ENCODE measurements at regions not wholly inside any gene's neighbourhood (a gene's known extent, or its start where the extent isn't known, plus 50 kb on each side); places are given as distances from the start of the nearest gene placed in this dataset.

DNA sequence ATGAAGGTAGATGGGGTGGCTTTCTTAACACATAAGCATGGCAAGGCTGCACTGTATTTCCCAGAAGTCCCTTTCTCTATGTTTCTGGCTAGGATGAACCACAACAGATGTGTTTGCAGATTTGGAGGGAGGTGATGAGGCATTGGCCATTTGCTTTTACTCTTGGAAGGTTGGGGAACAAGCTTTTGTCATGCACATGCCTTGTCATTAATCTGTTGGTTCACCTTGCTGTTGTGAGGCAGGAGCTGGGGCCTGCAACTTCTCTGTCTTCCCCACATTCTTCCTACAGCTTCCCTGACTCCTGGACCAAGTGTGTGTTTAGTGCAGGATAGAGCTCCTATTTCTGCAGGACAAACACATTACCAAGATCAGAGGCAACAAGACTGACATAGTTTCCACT is 326.2 kb upstream of the SPTLC3 start:
- no peaks in the 10 kb centered on the region for H3F3A ChIP-seq (ENCODE audit: low read length, unreplicated experiment)
- BruUV-seq (replicated peaks): no TSS peak
- no peak overlapping the region for H2AFZ ChIP-seq (ENCODE audit: low read length)
- H4K20me1 ChIP-seq (ENCODE audit: low read length): no peaks in the 10 kb centered on the region
- no peaks in the 10 kb centered on the region for H3K79me2 ChIP-seq (ENCODE audit: low read length)
- H3K4me2 ChIP-seq (ENCODE audit: low read length): no peak overlapping the region
- H3K27ac ChIP-seq (ENCODE audit: low read length): no peak overlapping the region
- ATAC-seq (no peak), DNase-seq (no peak)
- no peak overlapping the region for H3K9ac ChIP-seq (ENCODE audit: low read length)
- CTCF ChIA-PET: no interaction called here
- intact Hi-C loops (cut with micrococcal nuclease): no loop called here
- H3K27me3 ChIP-seq (ENCODE audit: low read length): peaks cover 33% of the 10 kb centered on the region
- H3K9me2 ChIP-seq (replicated peaks; ENCODE audit: low read length): no peaks in the 10 kb centered on the region; the same call in 1 of the 2 replicates
- H3K4me3 ChIP-seq (ENCODE audit: low read length): no peak overlapping the region
- TF ChIP-seq, protein P1, sequence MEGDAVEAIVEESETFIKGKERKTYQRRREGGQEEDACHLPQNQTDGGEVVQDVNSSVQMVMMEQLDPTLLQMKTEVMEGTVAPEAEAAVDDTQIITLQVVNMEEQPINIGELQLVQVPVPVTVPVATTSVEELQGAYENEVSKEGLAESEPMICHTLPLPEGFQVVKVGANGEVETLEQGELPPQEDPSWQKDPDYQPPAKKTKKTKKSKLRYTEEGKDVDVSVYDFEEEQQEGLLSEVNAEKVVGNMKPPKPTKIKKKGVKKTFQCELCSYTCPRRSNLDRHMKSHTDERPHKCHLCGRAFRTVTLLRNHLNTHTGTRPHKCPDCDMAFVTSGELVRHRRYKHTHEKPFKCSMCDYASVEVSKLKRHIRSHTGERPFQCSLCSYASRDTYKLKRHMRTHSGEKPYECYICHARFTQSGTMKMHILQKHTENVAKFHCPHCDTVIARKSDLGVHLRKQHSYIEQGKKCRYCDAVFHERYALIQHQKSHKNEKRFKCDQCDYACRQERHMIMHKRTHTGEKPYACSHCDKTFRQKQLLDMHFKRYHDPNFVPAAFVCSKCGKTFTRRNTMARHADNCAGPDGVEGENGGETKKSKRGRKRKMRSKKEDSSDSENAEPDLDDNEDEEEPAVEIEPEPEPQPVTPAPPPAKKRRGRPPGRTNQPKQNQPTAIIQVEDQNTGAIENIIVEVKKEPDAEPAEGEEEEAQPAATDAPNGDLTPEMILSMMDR (conservative IDR thresholded peaks at IDR 0.05; ENCODE audit: low read depth, low read length): no peak
- TF ChIP-seq EZH2phosphoT487 (IDR thresholded peaks at IDR 0.05; ENCODE audit: borderline replicate concordance, low read length) (no peak), EZH2 (IDR thresholded peaks at IDR 0.05; ENCODE audit: low read length, unreplicated experiment) (no peak)
- H3K9me3 ChIP-seq (ENCODE audit: low read length): no peaks in the 10 kb centered on the region
- H3K4me1 ChIP-seq (ENCODE audit: insufficient read depth, low read length): no peaks in the 10 kb centered on the region
- H3K36me3 ChIP-seq (ENCODE audit: low read depth, low read length): no peaks in the 10 kb centered on the region
- POLR2A ChIA-PET (ENCODE audit: unreplicated experiment): no interaction called here

DNA sequence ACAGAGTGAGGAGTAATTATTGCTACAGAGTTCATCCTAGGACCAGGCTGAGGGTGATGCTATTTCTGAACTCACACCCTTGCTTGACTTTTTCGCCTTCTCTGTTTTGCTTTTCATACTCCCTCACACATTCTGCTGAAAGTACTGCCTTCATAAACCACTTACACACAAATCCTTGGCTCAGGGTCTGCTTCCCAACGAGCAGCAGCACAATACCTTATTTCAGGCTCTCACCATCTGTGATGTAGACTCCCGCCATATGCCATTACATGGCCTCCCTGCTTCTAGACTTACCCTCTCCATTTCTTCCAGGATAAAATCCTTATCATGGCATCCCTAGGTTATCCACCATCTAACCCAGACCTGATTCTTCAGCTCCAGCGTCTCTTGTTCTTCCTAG is 321.3 kb upstream of the SPTLC3 start:
- H4K20me1 ChIP-seq (ENCODE audit: low read length): no peaks in the 10 kb centered on the region
- H3K4me3 ChIP-seq (ENCODE audit: low read length): no peak overlapping the region
- ChIA-PET POLR2A (ENCODE audit: unreplicated experiment) (no interaction called here), CTCF (no interaction called here)
- H3K79me2 ChIP-seq (ENCODE audit: low read length): no peaks in the 10 kb centered on the region
- H2AFZ ChIP-seq (ENCODE audit: low read length): no peak overlapping the region
- peaks cover 42% of the 10 kb centered on the region for H3K27me3 ChIP-seq (ENCODE audit: low read length)
- BruUV-seq (replicated peaks): no TSS peak
- no peaks in the 10 kb centered on the region for H3K36me3 ChIP-seq (ENCODE audit: low read depth, low read length)
- intact Hi-C loops (cut with micrococcal nuclease): no loop called here
- no peaks in the 10 kb centered on the region for H3K9me3 ChIP-seq (ENCODE audit: low read length)
- H3K9me2 ChIP-seq (replicated peaks; ENCODE audit: low read length): no peaks in the 10 kb centered on the region
- no peak for TF ChIP-seq EZH2phosphoT487 (IDR thresholded peaks at IDR 0.05; ENCODE audit: borderline replicate concordance, low read length)
- TF ChIP-seq EZH2 (IDR thresholded peaks at IDR 0.05; ENCODE audit: low read length, unreplicated experiment): no peak
- TF ChIP-seq, protein P1 (conservative IDR thresholded peaks at IDR 0.05; ENCODE audit: low read depth, low read length): no peak
- no peak overlapping the region for H3K9ac ChIP-seq (ENCODE audit: low read length)
- no peak overlapping the region for H3K4me2 ChIP-seq (ENCODE audit: low read length)
- no peaks in the 10 kb centered on the region for H3K4me1 ChIP-seq (ENCODE audit: insufficient read depth, low read length)
- ATAC-seq: no peak
- no peak for DNase-seq
- no peaks in the 10 kb centered on the region for H3F3A ChIP-seq (ENCODE audit: low read length, unreplicated experiment)
- no peak overlapping the region for H3K27ac ChIP-seq (ENCODE audit: low read length)

DNA sequence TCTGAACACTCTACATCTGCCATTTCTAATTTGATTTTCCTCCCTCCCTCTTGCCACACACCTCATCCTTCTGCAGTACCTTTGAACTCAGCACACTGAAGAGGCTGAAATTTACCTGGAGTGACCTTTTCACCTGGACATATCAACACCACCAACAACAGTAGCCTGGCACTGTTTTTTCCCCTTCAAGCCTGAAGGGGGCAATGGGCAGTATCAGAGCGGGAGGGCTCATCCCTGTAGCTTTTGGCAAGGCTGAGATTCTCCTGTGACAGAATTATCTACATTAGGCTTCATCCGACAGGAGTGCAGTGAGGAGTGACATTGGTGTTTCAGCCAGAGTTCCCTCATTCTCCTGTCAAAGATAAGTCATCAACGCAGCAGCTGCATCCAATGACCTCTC is 312.8 kb upstream of the SPTLC3 start:
- no peaks in the 10 kb centered on the region for H4K20me1 ChIP-seq (ENCODE audit: low read length)
- H3K27me3 ChIP-seq (ENCODE audit: low read length): peaks cover 49% of the 10 kb centered on the region
- H3F3A ChIP-seq (ENCODE audit: low read length, unreplicated experiment): no peaks in the 10 kb centered on the region
- CTCF ChIA-PET: no interaction called here
- intact Hi-C loops (cut with micrococcal nuclease): no loop called here
- ATAC-seq (no peak), DNase-seq (no peak)
- H3K4me3 ChIP-seq (ENCODE audit: low read length): no peak overlapping the region
- no peaks in the 10 kb centered on the region for H3K36me3 ChIP-seq (ENCODE audit: low read depth, low read length)
- H3K9me2 ChIP-seq (replicated peaks; ENCODE audit: low read length): no peaks in the 10 kb centered on the region
- TF ChIP-seq EZH2 (IDR thresholded peaks at IDR 0.05; ENCODE audit: low read length, unreplicated experiment) (no peak), EZH2phosphoT487 (IDR thresholded peaks at IDR 0.05; ENCODE audit: borderline replicate concordance, low read length) (no peak)
- TF ChIP-seq, protein P1 (conservative IDR thresholded peaks at IDR 0.05; ENCODE audit: low read depth, low read length): no peak
- H3K4me1 ChIP-seq (ENCODE audit: insufficient read depth, low read length): no peaks in the 10 kb centered on the region
- no peaks in the 10 kb centered on the region for H3K79me2 ChIP-seq (ENCODE audit: low read length)
- no TSS peak for BruUV-seq (replicated peaks)
- POLR2A ChIA-PET (ENCODE audit: unreplicated experiment): no interaction called here
- no peak overlapping the region for H2AFZ ChIP-seq (ENCODE audit: low read length)
- H3K9ac ChIP-seq (ENCODE audit: low read length): no peak overlapping the region
- H3K9me3 ChIP-seq (ENCODE audit: low read length): no peaks in the 10 kb centered on the region
- no peak overlapping the region for H3K4me2 ChIP-seq (ENCODE audit: low read length)
- no peak overlapping the region for H3K27ac ChIP-seq (ENCODE audit: low read length)

All from PC-3 (cell line).